Hepatocyte (in vitro differentiated cells): ENCODE measurements at regions not wholly inside any gene's neighbourhood (a gene's known extent, or its start where the extent isn't known, plus 50 kb on each side); places are given as distances from the start of the nearest gene placed in this dataset.
A peak's percentile ranks its signal among the peaks of the same experiment; 100 is the strongest.
"Not testable (repeated sequence)": the region's sequence is repeated elsewhere in the genome, so short reads cannot be mapped to it uniquely, and the experiment has no call there.

ENCODE experiments used
- DNase-seq: peaks from one replicate; pipeline ENCODE4 v3.0.0-alpha.2; 2016; ENCODE audit warnings: low spot score
- H2AFZ ChIP-seq: fragments of 200-600 bp; sonication (generic); 2 replicates; pipeline ENCODE4 v1.6.0; 2016; ENCODE audit warnings: antibody characterized with exemption, mild to moderate bottlenecking
- H3K27ac ChIP-seq: fragments of 200-600 bp; sonication (generic); 2 replicates; pipeline ENCODE4 v1.5.1; 2016; ENCODE audit warnings: mild to moderate bottlenecking
- H3K27me3 ChIP-seq: fragments of 200-600 bp; sonication (generic); 2 replicates; pipeline ENCODE4 v1.6.1; 2016
- H3K36me3 ChIP-seq: fragments of 200-600 bp; sonication (generic); replicated peaks from 2 replicates; pipeline ENCODE4 v1.5.1; 2016; ENCODE audit warnings: low read depth; ENCODE audit not compliant: insufficient read depth
- H3K4me1 ChIP-seq: fragments of 200-600 bp; sonication (generic); 2 replicates; pipeline ENCODE4 v1.5.1; 2016; ENCODE audit warnings: mild to moderate bottlenecking, moderate library complexity; ENCODE audit not compliant: insufficient read depth
- H3K4me2 ChIP-seq: fragments of 200-600 bp; sonication (generic); 2 replicates; pipeline ENCODE4 v1.6.0; 2016
- H3K4me3 ChIP-seq: fragments of 200-600 bp; sonication (generic); 2 replicates; pipeline ENCODE4 v1.5.1; 2016; ENCODE audit warnings: mild to moderate bottlenecking
- H3K79me2 ChIP-seq: fragments of 200-600 bp; sonication (generic); 2 replicates; pipeline ENCODE4 v1.6.0; 2017; ENCODE audit warnings: mild to moderate bottlenecking
- H3K9me2 ChIP-seq: fragments of 200-600 bp; sonication (generic); replicated peaks from 2 replicates; pipeline ENCODE4 v1.6.0; 2017; ENCODE audit warnings: mild to moderate bottlenecking; ENCODE audit not compliant: insufficient read depth
- H3K9me3 ChIP-seq: fragments of 200-600 bp; sonication (generic); 2 replicates; pipeline ENCODE4 v1.5.1; 2016; ENCODE audit warnings: low read depth, mild to moderate bottlenecking
- H4K20me1 ChIP-seq: fragments of 200-600 bp; sonication (generic); 2 replicates; pipeline ENCODE4 v1.6.0; 2016; ENCODE audit warnings: mild to moderate bottlenecking; ENCODE audit not compliant: insufficient read depth, poor library complexity, severe bottlenecking
- EZH2 ChIP-seq: fragments of 200-600 bp; sonication (generic); IDR thresholded peaks from 2 replicates; pipeline ENCODE4 v1.6.1; 2016; ENCODE audit warnings: antibody characterized with exemption, mild to moderate bottlenecking, borderline replicate concordance
- EZH2phosphoT487 ChIP-seq: fragments of 200-600 bp; sonication (generic); IDR thresholded peaks from one replicate; pipeline ENCODE4 v1.6.1; 2018; ENCODE audit warnings: antibody characterized with exemption, mild to moderate bottlenecking, low read depth, moderate library complexity; ENCODE audit not compliant: unreplicated experiment, severe bottlenecking
- WGBS: methylation state at CpG from one replicate; pipeline ENCODE4 v1.1.6; 2016; ENCODE audit warnings: low lambda C conversion rate; ENCODE audit errors: missing lambda C conversion rate; 5-methylcytosine and 5-hydroxymethylcytosine counted together
- TF ChIP-seq, protein P1 (sequence below): fragments of 200-600 bp; sonication (generic); IDR thresholded peaks from 2 replicates; pipeline ENCODE4 v1.5.1; 2016; ENCODE audit warnings: antibody characterized with exemption, mild to moderate bottlenecking; ENCODE audit not compliant: poor library complexity

GRCh38 chr14:47919997-47920396 is 244.6 kb upstream of the MDGA2 start:
- Histone ChIP-seq H3K4me3 (no peak overlapping the region), H3K27ac (no peak overlapping the region), H3K9me2 (no peaks in the 10 kb centered on the region), H3K36me3 (no peaks in the 10 kb centered on the region), H2AFZ (no peak overlapping the region), H3K4me2 (no peak overlapping the region), H4K20me1 (no peaks in the 10 kb centered on the region), H3K79me2 (no peaks in the 10 kb centered on the region), H3K9me3 (no peaks in the 10 kb centered on the region), H3K4me1 (no peaks in the 10 kb centered on the region), H3K27me3 (no peaks in the 10 kb centered on the region)
- TF ChIP-seq EZH2phosphoT487 (no peak), EZH2 (no peak)
- TF ChIP-seq, protein P1, sequence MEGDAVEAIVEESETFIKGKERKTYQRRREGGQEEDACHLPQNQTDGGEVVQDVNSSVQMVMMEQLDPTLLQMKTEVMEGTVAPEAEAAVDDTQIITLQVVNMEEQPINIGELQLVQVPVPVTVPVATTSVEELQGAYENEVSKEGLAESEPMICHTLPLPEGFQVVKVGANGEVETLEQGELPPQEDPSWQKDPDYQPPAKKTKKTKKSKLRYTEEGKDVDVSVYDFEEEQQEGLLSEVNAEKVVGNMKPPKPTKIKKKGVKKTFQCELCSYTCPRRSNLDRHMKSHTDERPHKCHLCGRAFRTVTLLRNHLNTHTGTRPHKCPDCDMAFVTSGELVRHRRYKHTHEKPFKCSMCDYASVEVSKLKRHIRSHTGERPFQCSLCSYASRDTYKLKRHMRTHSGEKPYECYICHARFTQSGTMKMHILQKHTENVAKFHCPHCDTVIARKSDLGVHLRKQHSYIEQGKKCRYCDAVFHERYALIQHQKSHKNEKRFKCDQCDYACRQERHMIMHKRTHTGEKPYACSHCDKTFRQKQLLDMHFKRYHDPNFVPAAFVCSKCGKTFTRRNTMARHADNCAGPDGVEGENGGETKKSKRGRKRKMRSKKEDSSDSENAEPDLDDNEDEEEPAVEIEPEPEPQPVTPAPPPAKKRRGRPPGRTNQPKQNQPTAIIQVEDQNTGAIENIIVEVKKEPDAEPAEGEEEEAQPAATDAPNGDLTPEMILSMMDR, result no peak
- WGBS, result 94% methylated on average over 6 of the region's 6 CpGs
- no peak for DNase-seq

GRCh38 chr14:47919334-47919846 is 244.0 kb upstream of the MDGA2 start:
- no peaks in the 10 kb centered on the region for H3K79me2 ChIP-seq
- no peak for DNase-seq
- no peaks in the 10 kb centered on the region for H3K9me3 ChIP-seq
- H3K4me1 ChIP-seq, result no peaks in the 10 kb centered on the region
- H3K4me3 ChIP-seq, result no peak overlapping the region
- H2AFZ ChIP-seq, result no peak overlapping the region
- no peaks in the 10 kb centered on the region for H3K36me3 ChIP-seq
- H3K27ac ChIP-seq, result no peak overlapping the region
- H3K4me2 ChIP-seq, result no peak overlapping the region
- H4K20me1 ChIP-seq, result no peaks in the 10 kb centered on the region
- WGBS, result 100% methylated on average over 8 of the region's 8 CpGs
- H3K9me2 ChIP-seq, result no peaks in the 10 kb centered on the region
- no peaks in the 10 kb centered on the region for H3K27me3 ChIP-seq
- TF ChIP-seq EZH2 (no peak), EZH2phosphoT487 (no peak)
- TF ChIP-seq, protein P1, result no peak

DNA sequence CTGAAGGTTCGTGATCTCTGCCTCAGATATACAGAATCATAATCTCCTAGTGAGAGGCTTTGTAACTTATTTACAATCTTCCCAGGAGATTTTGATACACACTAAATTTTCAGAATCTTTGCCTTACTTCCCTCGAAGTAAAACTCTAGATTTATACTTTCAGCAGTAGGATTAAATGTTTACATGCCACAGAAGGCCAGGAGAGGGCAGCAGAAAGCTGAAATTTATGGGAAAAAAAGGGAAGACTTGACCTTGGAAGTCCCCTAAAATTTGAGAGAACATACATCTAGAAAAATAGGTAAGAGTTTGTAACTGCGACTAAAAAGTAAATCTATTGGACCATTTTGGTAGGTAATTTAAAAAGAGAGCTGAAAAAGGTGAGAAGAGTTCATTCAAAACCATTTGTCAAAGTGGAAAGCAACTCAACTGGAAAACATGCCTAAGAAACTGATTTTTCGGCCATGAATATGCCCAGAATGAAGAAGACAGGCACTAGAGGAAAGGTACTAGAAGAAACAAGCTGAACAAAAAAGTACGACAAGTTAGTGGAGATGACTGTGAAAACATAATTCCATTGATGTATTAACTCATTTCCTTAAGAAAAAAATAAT is 242.0 kb upstream of the MDGA2 start:
- Histone ChIP-seq H3K79me2 (no peaks in the 10 kb centered on the region), H4K20me1 (no peaks in the 10 kb centered on the region), H3K27me3 (no peaks in the 10 kb centered on the region), H3K27ac (no peak overlapping the region), H3K9me2 (no peaks in the 10 kb centered on the region), H3K4me3 (no peak overlapping the region), H3K4me2 (no peak overlapping the region), H3K36me3 (no peaks in the 10 kb centered on the region), H3K9me3 (no peaks in the 10 kb centered on the region), H3K4me1 (no peaks in the 10 kb centered on the region), H2AFZ (no peak overlapping the region)
- WGBS, result 51% methylated on average over 5 of the region's 5 CpGs
- peak; percentile 61 for DNase-seq
- TF ChIP-seq EZH2 (no peak), EZH2phosphoT487 (no peak)
- TF ChIP-seq, protein P1, result peak; percentile 90

- not testable (repeated sequence) for H3K9me3 ChIP-seq, H3K4me3 ChIP-seq, H3K9me2 ChIP-seq, H3K27me3 ChIP-seq, H3K4me1 ChIP-seq, H4K20me1 ChIP-seq, H3K79me2 ChIP-seq, H2AFZ ChIP-seq, H3K27ac ChIP-seq, DNase-seq, H3K4me2 ChIP-seq, H3K36me3 ChIP-seq
- 84% methylated on average over 16 of the region's 25 CpGs for WGBS
Measured at GRCh38 chr14:47901141-47901540, 225.7 kb upstream of the MDGA2 start.
